H1 (cell line): ENCODE measurements at regions not wholly inside any gene's neighbourhood (a gene's known extent, or its start where the extent isn't known, plus 50 kb on each side); places are given as distances from the start of the nearest gene placed in this dataset.

Experiments
- CHD7 ChIP-seq: fragments of 300-600 bp; sonication (generic); IDR thresholded peaks from 2 replicates; pipeline ENCODE4 v1.7.1; 2012; ENCODE audit warnings: low read length, moderate library complexity, mild to moderate bottlenecking, inconsistent platforms; ENCODE audit not compliant: insufficient replicate concordance
- EP300 ChIP-seq, 2 experiments: IDR thresholded peaks; 1 replicate in 1 of 2; 2 replicates in 1 of 2; pipeline ENCODE4 v1.6.1; 2011 to 2012; ENCODE audit warnings: low read depth in 2 of 2, low read length in 2 of 2, mild to moderate bottlenecking in 2 of 2, borderline replicate concordance in 1 of 2, inconsistent platforms in 1 of 2, moderate library complexity in 1 of 2
- EZH2 ChIP-seq: fragments of 200-600 bp; sonication (generic); IDR thresholded peaks from 2 replicates; pipeline ENCODE4 v1.7.1; 2012; ENCODE audit warnings: low read depth, mild to moderate bottlenecking, moderate library complexity, low read length, inconsistent platforms; ENCODE audit not compliant: severe bottlenecking
- POLR2A ChIP-seq, 2 experiments: IDR thresholded peaks; 1 replicate in 1 of 2; 2 replicates in 1 of 2; pipeline ENCODE4 v1.6.1; 2011; ENCODE audit warnings: low read depth in 2 of 2, low read length in 2 of 2, mild to moderate bottlenecking in 2 of 2; ENCODE audit errors: control extremely low read depth in 1 of 2
- POLR2AphosphoS5 ChIP-seq: IDR thresholded peaks from 2 replicates; pipeline ENCODE4 v1.6.1; 2011; ENCODE audit warnings: low read depth, low read length
- SP1 ChIP-seq: IDR thresholded peaks from 2 replicates; pipeline ENCODE4 v1.6.1; 2011; ENCODE audit warnings: low read depth, low read length
- SUZ12 ChIP-seq: fragments of 200-600 bp; sonication (generic); IDR thresholded peaks from 2 replicates; pipeline ENCODE4 v1.6.1; 2012; ENCODE audit warnings: mild to moderate bottlenecking, inconsistent platforms, low read length, moderate library complexity, mixed read lengths
- TAF7 ChIP-seq: optimal IDR thresholded peaks from 2 replicates; pipeline ENCODE3; 2011; ENCODE audit warnings: low read depth, mild to moderate bottlenecking, inconsistent platforms, low read length, moderate library complexity, borderline replicate concordance
- USF2 ChIP-seq: IDR thresholded peaks from 2 replicates; pipeline ENCODE4 v1.6.1; 2011; ENCODE audit warnings: low read length, improper control_type of control experiment
- TF ChIP-seq, protein P1 (sequence below), 3 experiments: IDR thresholded peaks; 1 replicate in 2 of 3; 2 replicates in 1 of 3; pipeline versions ENCODE4 v1.5.1 to v1.6.1; 2011; ENCODE audit warnings: low read length in 3 of 3, mild to moderate bottlenecking in 3 of 3, inconsistent platforms in 2 of 3, low read depth in 1 of 3, moderate library complexity in 1 of 3; ENCODE audit not compliant: insufficient read depth in 1 of 3; ENCODE audit errors: control extremely low read depth in 1 of 3

DNA sequence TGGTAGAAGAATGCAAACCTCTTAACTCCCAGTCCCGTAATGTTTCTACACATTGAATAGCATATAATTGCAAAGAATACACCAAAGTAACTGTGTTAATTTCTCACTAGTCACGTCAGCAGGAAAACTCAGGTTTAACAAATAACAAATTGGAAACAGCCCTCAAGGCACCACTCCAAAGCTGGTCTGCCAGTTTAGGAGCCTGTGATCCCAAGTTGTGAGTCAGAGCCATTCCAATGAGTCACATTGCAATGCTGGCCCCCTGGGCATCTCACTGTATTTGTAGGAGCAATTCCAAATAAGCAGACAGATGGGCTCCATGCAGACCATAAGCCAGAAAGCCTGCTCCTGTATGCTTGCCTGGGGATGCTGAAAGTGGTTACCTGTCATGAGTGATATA is 143.2 kb upstream of the SETBP1 start:
- no peak for TF ChIP-seq SUZ12
- no peak for TF ChIP-seq POLR2AphosphoS5
- TF ChIP-seq SP1 = no peak
- TF ChIP-seq EZH2 = no peak
- TF ChIP-seq TAF7 = no peak
- TF ChIP-seq EP300 (IDR thresholded peaks at IDR 0.05; ENCODE audit: borderline replicate concordance in 1 of 2, low read depth in 2 of 2, low read length in 2 of 2) = no peak
- no peak for TF ChIP-seq USF2
- TF ChIP-seq, protein P1, sequence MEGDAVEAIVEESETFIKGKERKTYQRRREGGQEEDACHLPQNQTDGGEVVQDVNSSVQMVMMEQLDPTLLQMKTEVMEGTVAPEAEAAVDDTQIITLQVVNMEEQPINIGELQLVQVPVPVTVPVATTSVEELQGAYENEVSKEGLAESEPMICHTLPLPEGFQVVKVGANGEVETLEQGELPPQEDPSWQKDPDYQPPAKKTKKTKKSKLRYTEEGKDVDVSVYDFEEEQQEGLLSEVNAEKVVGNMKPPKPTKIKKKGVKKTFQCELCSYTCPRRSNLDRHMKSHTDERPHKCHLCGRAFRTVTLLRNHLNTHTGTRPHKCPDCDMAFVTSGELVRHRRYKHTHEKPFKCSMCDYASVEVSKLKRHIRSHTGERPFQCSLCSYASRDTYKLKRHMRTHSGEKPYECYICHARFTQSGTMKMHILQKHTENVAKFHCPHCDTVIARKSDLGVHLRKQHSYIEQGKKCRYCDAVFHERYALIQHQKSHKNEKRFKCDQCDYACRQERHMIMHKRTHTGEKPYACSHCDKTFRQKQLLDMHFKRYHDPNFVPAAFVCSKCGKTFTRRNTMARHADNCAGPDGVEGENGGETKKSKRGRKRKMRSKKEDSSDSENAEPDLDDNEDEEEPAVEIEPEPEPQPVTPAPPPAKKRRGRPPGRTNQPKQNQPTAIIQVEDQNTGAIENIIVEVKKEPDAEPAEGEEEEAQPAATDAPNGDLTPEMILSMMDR (IDR thresholded peaks at IDR 0.05; ENCODE audit: control extremely low read depth in 1 of 3, insufficient read depth in 1 of 3, low read depth in 1 of 3, low read length in 3 of 3) = no peak
- no peak for TF ChIP-seq POLR2A (IDR thresholded peaks at IDR 0.05; ENCODE audit: control extremely low read depth in 1 of 2, low read depth in 2 of 2, low read length in 2 of 2)
- no peak for TF ChIP-seq CHD7
